SK-N-MC (cell line): ENCODE measurements at regions not wholly inside any gene's neighbourhood (a gene's known extent, or its start where the extent isn't known, plus 50 kb on each side); places are given as distances from the start of the nearest gene placed in this dataset.

ENCODE experiments used
- DNase-seq: peaks from one replicate; pipeline ENCODE4 v3.0.0-alpha.2; 2011; ENCODE audit warnings: low read depth, low spot score
- H3K27ac ChIP-seq: fragments of 200-600 bp; sonication (generic); 2 replicates; pipeline ENCODE4 v1.5.1; 2016; ENCODE audit warnings: mixed run types
- H3K36me3 ChIP-seq: fragments of 200-600 bp; sonication (generic); 2 replicates; pipeline ENCODE4 v1.6.1; 2017; ENCODE audit warnings: antibody characterized with exemption, low read length, mixed read lengths; ENCODE audit not compliant: insufficient read depth
- H3K4me3 ChIP-seq: fragments of 200-600 bp; sonication (generic); 2 replicates; pipeline ENCODE4 v1.5.1; 2016
- H3K9ac ChIP-seq: fragments of 200-600 bp; sonication (generic); 2 replicates; pipeline ENCODE4 v1.8.0; 2017; ENCODE audit warnings: mixed run types, mixed read lengths; ENCODE audit not compliant: insufficient read length
- H3K9me3 ChIP-seq: fragments of 200-600 bp; sonication (generic); 2 replicates; pipeline ENCODE4 v1.6.1; 2017; ENCODE audit warnings: low read depth, mild to moderate bottlenecking, antibody characterized with exemption, low read length, moderate library complexity, mixed read lengths
- EZH2 ChIP-seq: fragments of 200-600 bp; sonication (generic); IDR thresholded peaks from one replicate; pipeline ENCODE4 v1.6.1; 2017; ENCODE audit warnings: antibody characterized with exemption
- FOXP2 ChIP-seq: optimal IDR thresholded peaks from 2 replicates; pipeline ENCODE3; 2011; ENCODE audit warnings: mild to moderate bottlenecking, moderate library complexity; ENCODE audit not compliant: insufficient read depth; ENCODE audit errors: extremely low read length, control extremely low read depth
- POLR2AphosphoS5 ChIP-seq: IDR thresholded peaks from 2 replicates; pipeline ENCODE4 v1.6.1; 2012; ENCODE audit warnings: mild to moderate bottlenecking, low read depth, low read length, borderline replicate concordance

GRCh38 chr1:5651027-5651410 lies 341.2 kb downstream of the NPHP4 start:
- Histone ChIP-seq H3K9ac (no peak overlapping the region), H3K4me3 (no peak overlapping the region), H3K27ac (no peak overlapping the region), H3K36me3 (no peaks in the 10 kb centered on the region), H3K9me3 (no peaks in the 10 kb centered on the region)
- DNase-seq: no peak
- TF ChIP-seq POLR2AphosphoS5 (no peak), FOXP2 (no peak), EZH2 (no peak)

- Histone ChIP-seq H3K9ac (no peak overlapping the region), H3K27ac (no peak overlapping the region), H3K9me3 (no peaks in the 10 kb centered on the region), H3K4me3 (no peak overlapping the region), H3K36me3 (no peaks in the 10 kb centered on the region)
- no peak for DNase-seq
- TF ChIP-seq FOXP2 (no peak), EZH2 (no peak), POLR2AphosphoS5 (no peak)
Measured at GRCh38 chr1:5650283-5651026, 341.8 kb downstream of the NPHP4 start.

GRCh38 chr1:5649795-5650194 lies 342.4 kb downstream of the NPHP4 start:
- H3K4me3 ChIP-seq: no peak overlapping the region
- no peak for DNase-seq
- no peak overlapping the region for H3K9ac ChIP-seq
- H3K9me3 ChIP-seq: no peaks in the 10 kb centered on the region
- H3K27ac ChIP-seq: no peak overlapping the region
- no peaks in the 10 kb centered on the region for H3K36me3 ChIP-seq
- TF ChIP-seq EZH2: no peak
- TF ChIP-seq FOXP2: no peak
- no peak for TF ChIP-seq POLR2AphosphoS5

- TF ChIP-seq FOXP2 (no peak), POLR2AphosphoS5 (no peak), EZH2 (no peak)
- Histone ChIP-seq H3K4me3 (no peak overlapping the region), H3K9me3 (no peaks in the 10 kb centered on the region), H3K36me3 (no peaks in the 10 kb centered on the region), H3K27ac (no peak overlapping the region), H3K9ac (no peak overlapping the region)
- no peak for DNase-seq
Measured at GRCh38 chr1:5649166-5649551, 343.1 kb downstream of the NPHP4 start.

GRCh38 chr1:5648410-5649165 lies 343.6 kb downstream of the NPHP4 start:
- Histone ChIP-seq H3K9ac (no peak overlapping the region), H3K36me3 (no peaks in the 10 kb centered on the region), H3K4me3 (no peak overlapping the region), H3K9me3 (no peaks in the 10 kb centered on the region), H3K27ac (no peak overlapping the region)
- TF ChIP-seq FOXP2 (no peak), POLR2AphosphoS5 (no peak), EZH2 (no peak)
- DNase-seq: no peak

GRCh38 chr1:5647234-5647633 lies 345.0 kb downstream of the NPHP4 start:
- Histone ChIP-seq H3K9me3 (no peaks in the 10 kb centered on the region), H3K4me3 (no peak overlapping the region), H3K36me3 (no peaks in the 10 kb centered on the region), H3K27ac (no peak overlapping the region), H3K9ac (no peak overlapping the region)
- TF ChIP-seq EZH2 (no peak), POLR2AphosphoS5 (no peak), FOXP2 (no peak)
- no peak for DNase-seq

- Histone ChIP-seq H3K36me3 (no peaks in the 10 kb centered on the region), H3K9me3 (no peaks in the 10 kb centered on the region), H3K4me3 (no peak overlapping the region), H3K9ac (no peak overlapping the region), H3K27ac (no peak overlapping the region)
- DNase-seq: no peak
- no peak for TF ChIP-seq EZH2
- no peak for TF ChIP-seq POLR2AphosphoS5
- TF ChIP-seq FOXP2: no peak
Measured at GRCh38 chr1:5646486-5647149, 345.6 kb downstream of the NPHP4 start.

GRCh38 chr1:5645929-5646328 lies 346.3 kb downstream of the NPHP4 start:
- TF ChIP-seq FOXP2: no peak
- no peak for TF ChIP-seq POLR2AphosphoS5
- no peak for TF ChIP-seq EZH2
- no peak overlapping the region for H3K4me3 ChIP-seq
- H3K36me3 ChIP-seq: no peaks in the 10 kb centered on the region
- DNase-seq: no peak
- H3K27ac ChIP-seq: no peak overlapping the region
- no peaks in the 10 kb centered on the region for H3K9me3 ChIP-seq
- no peak overlapping the region for H3K9ac ChIP-seq
